BJ (cell line): ENCODE measurements at regions not wholly inside any gene's neighbourhood (a gene's known extent, or its start where the extent isn't known, plus 50 kb on each side); places are given as distances from the start of the nearest gene placed in this dataset.

Experiments used
- CTCF ChIA-PET: fragments of 350-600 bp; formaldehyde crosslinking; extraction: SDS; loops from one replicate; lab custom pipeline; 2021; ENCODE audit warnings: antibody characterized with exemption, inconsistent platforms; lab: Yijun Ruan, JAX
- POLR2A ChIA-PET: fragments of 300-600 bp; sonication (Branson Sonifier 250); formaldehyde crosslinking; extraction: SDS; loops from one replicate; lab custom pipeline; 2021; ENCODE audit warnings: antibody characterized with exemption; lab: Charles Lee
- DNase-seq: peaks from one replicate; pipeline ENCODE4 v3.0.0-alpha.2; 2011; ENCODE audit warnings: low read depth
- H3K27me3 ChIP-seq: 2 replicates; pipeline ENCODE4 v1.6.0; 2011; ENCODE audit warnings: low read length; ENCODE audit not compliant: control insufficient read depth, insufficient read depth
- H3K36me3 ChIP-seq: 2 replicates; pipeline ENCODE4 v1.5.1; 2011; ENCODE audit warnings: low read length; ENCODE audit not compliant: control insufficient read depth, insufficient read depth
- H3K4me3 ChIP-seq: 2 replicates; pipeline ENCODE4 v1.5.1; 2011; ENCODE audit warnings: low read depth, mild to moderate bottlenecking, control low read depth, low read length
- CTCF ChIP-seq: IDR thresholded peaks from 2 replicates; pipeline ENCODE4 v1.5.1; 2011; ENCODE audit warnings: low read depth, mild to moderate bottlenecking, control low read depth, inconsistent platforms, low read length, moderate library complexity; ENCODE audit not compliant: insufficient read depth

- no peak for TF ChIP-seq CTCF
- no peaks in the 10 kb centered on the region for H3K36me3 ChIP-seq
- DNase-seq, result no peak
- no peaks in the 10 kb centered on the region for H3K27me3 ChIP-seq
- ChIA-PET CTCF (no interaction called here), POLR2A (no interaction called here)
- H3K4me3 ChIP-seq, result no peak overlapping the region
Observed at GRCh38 chr6:121499666-121500065, 64.2 kb downstream of the GJA1 start.

GRCh38 chr6:121503589-121503991 lies 68.1 kb downstream of the GJA1 start:
- CTCF ChIA-PET, result no interaction called here
- TF ChIP-seq CTCF, result no peak
- Histone ChIP-seq H3K4me3 (no peak overlapping the region), H3K27me3 (no peaks in the 10 kb centered on the region), H3K36me3 (no peaks in the 10 kb centered on the region)
- DNase-seq, result no peak
- POLR2A ChIA-PET, result no interaction called here

GRCh38 chr6:121504227-121504626 lies 68.8 kb downstream of the GJA1 start:
- POLR2A ChIA-PET, result no interaction called here
- CTCF ChIA-PET, result interaction anchor here (1.0 to 1.2 kb wide), 3 partner anchors 12 to 344 kb away, joined by 3 read pairs; no protein-coding TSS in a partner anchor
- TF ChIP-seq CTCF, result no peak

GRCh38 chr6:121505284-121505683 lies 69.8 kb downstream of the GJA1 start:
- no peak for TF ChIP-seq CTCF
- no peak for DNase-seq
- Histone ChIP-seq H3K4me3 (no peak overlapping the region), H3K36me3 (no peaks in the 10 kb centered on the region), H3K27me3 (no peaks in the 10 kb centered on the region)
- ChIA-PET POLR2A (no interaction called here), CTCF (interaction anchor here (1.0 to 1.6 kb wide), 4 partner anchors 9 to 343 kb away, joined by 3 read pairs; no protein-coding TSS in a partner anchor)

More at GRCh38 chr6:121504227-121504626, 68.8 kb downstream of the GJA1 start:
- Histone ChIP-seq H3K4me3 (no peak overlapping the region), H3K36me3 (no peaks in the 10 kb centered on the region), H3K27me3 (no peaks in the 10 kb centered on the region)
- DNase-seq, result no peak

GRCh38 chr6:121506761-121507754 lies 71.6 kb downstream of the GJA1 start:
- DNase-seq, result no peak
- Histone ChIP-seq H3K27me3 (no peaks in the 10 kb centered on the region), H3K4me3 (no peak overlapping the region), H3K36me3 (no peaks in the 10 kb centered on the region)
- TF ChIP-seq CTCF, result no peak
- POLR2A ChIA-PET, result interaction anchor here (1.0 kb wide), 1 partner anchor 15 kb away, joined by 6 read pairs; no protein-coding TSS in a partner anchor
- CTCF ChIA-PET, result interaction anchor here (1.6 kb wide), 1 partner anchor 10 kb away, joined by 3 read pairs; no protein-coding TSS in a partner anchor
